ENCODE measurements at regions not wholly inside any gene's neighbourhood (a gene's known extent, or its start where the extent isn't known, plus 50 kb on each side); places are given as distances from the start of the nearest gene placed in this dataset.

DNA sequence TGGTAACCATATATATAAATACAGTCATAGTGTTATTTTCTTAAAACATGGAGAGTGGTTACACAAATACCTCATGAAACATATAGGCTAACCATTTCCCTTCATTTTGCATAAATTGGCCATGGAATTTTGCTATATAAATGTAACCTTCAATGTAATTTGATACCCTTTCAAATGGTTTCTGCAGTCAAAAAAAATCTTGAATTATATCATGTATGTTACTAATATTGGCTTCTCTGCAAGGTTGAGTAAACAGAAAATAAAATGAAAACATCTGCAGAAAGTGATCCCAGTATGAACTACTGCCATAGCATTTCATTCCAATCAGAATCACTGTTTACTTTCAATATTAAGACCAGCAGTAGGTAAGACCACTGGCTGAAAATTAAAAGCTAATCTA is 1165.9 kb upstream of the TENM3 start:
- ChIA-PET CTCF (interaction anchor here (0.6 kb wide), 1 partner anchor 12 kb away, joined by 3 read pairs; no protein-coding TSS in a partner anchor), SMC1A (ENCODE audit: uncharacterized antibody, unreplicated experiment) (no interaction called here), POLR2A (no interaction called here), RAD21 (ENCODE audit: unreplicated experiment) (no interaction called here)
- H2AFZ ChIP-seq (ENCODE audit: control insufficient read depth, low read depth, low read length) = no peak overlapping the region
- H3K79me2 ChIP-seq (ENCODE audit: control insufficient read depth, insufficient read depth, low read length) = no peaks in the 10 kb centered on the region
- BruUV-seq (replicated peaks) = no TSS peak
- intact Hi-C loops (cut with micrococcal nuclease; ENCODE audit: unreplicated experiment) (no loop called here), in situ Hi-C loops (cut with MboI) (no loop called here)
- H3K27ac ChIP-seq (ENCODE audit: control insufficient read depth, insufficient read depth) = no peak overlapping the region
- H3K27me3 ChIP-seq (replicated peaks in 1 of 2; ENCODE audit: control insufficient read depth in 2 of 2, insufficient read depth in 2 of 2, low read length in 1 of 2) = no peaks in the 10 kb centered on the region
- TF ChIP-seq TARDBP (IDR thresholded peaks at IDR 0.05; ENCODE audit: borderline replicate concordance) = no peak
- no peak for TF ChIP-seq KDM1A (IDR thresholded peaks at IDR 0.05; ENCODE audit: borderline replicate concordance)
- no peak for TF ChIP-seq FOS (IDR thresholded peaks at IDR 0.05; ENCODE audit: borderline replicate concordance, extremely low read depth, insufficient read length)
- no peak for TF ChIP-seq MEF2B (IDR thresholded peaks at IDR 0.05; ENCODE audit: partially characterized antibody, poor library complexity, severe bottlenecking)
- no peak for TF ChIP-seq CHD2 (IDR thresholded peaks at IDR 0.05; ENCODE audit: borderline replicate concordance, low read depth, low read length)
- TF ChIP-seq, protein P1, sequence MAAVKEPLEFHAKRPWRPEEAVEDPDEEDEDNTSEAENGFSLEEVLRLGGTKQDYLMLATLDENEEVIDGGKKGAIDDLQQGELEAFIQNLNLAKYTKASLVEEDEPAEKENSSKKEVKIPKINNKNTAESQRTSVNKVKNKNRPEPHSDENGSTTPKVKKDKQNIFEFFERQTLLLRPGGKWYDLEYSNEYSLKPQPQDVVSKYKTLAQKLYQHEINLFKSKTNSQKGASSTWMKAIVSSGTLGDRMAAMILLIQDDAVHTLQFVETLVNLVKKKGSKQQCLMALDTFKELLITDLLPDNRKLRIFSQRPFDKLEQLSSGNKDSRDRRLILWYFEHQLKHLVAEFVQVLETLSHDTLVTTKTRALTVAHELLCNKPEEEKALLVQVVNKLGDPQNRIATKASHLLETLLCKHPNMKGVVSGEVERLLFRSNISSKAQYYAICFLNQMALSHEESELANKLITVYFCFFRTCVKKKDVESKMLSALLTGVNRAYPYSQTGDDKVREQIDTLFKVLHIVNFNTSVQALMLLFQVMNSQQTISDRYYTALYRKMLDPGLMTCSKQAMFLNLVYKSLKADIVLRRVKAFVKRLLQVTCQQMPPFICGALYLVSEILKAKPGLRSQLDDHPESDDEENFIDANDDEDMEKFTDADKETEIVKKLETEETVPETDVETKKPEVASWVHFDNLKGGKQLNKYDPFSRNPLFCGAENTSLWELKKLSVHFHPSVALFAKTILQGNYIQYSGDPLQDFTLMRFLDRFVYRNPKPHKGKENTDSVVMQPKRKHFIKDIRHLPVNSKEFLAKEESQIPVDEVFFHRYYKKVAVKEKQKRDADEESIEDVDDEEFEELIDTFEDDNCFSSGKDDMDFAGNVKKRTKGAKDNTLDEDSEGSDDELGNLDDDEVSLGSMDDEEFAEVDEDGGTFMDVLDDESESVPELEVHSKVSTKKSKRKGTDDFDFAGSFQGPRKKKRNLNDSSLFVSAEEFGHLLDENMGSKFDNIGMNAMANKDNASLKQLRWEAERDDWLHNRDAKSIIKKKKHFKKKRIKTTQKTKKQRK (IDR thresholded peaks at IDR 0.05; ENCODE audit: low read depth, low read length) = no peak
- TF ChIP-seq POLR2A (IDR thresholded peaks at IDR 0.05; ENCODE audit: low read depth, low read length) = no peak
- no peak for TF ChIP-seq RUNX3 (IDR thresholded peaks at IDR 0.05; ENCODE audit: low read length)
- no peak for TF ChIP-seq JUNB (IDR thresholded peaks at IDR 0.05)
- TF ChIP-seq SRF (IDR thresholded peaks at IDR 0.05; ENCODE audit: low read depth in 2 of 2, low read length in 2 of 2) = no peak
- no peak for TF ChIP-seq HSF1 (IDR thresholded peaks at IDR 0.05; ENCODE audit: low read depth, low read length)
- TF ChIP-seq, protein P2, sequence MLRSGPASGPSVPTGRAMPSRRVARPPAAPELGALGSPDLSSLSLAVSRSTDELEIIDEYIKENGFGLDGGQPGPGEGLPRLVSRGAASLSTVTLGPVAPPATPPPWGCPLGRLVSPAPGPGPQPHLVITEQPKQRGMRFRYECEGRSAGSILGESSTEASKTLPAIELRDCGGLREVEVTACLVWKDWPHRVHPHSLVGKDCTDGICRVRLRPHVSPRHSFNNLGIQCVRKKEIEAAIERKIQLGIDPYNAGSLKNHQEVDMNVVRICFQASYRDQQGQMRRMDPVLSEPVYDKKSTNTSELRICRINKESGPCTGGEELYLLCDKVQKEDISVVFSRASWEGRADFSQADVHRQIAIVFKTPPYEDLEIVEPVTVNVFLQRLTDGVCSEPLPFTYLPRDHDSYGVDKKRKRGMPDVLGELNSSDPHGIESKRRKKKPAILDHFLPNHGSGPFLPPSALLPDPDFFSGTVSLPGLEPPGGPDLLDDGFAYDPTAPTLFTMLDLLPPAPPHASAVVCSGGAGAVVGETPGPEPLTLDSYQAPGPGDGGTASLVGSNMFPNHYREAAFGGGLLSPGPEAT (IDR thresholded peaks at IDR 0.05; ENCODE audit: low read depth) = no peak
- no peak for TF ChIP-seq NBN (IDR thresholded peaks at IDR 0.05)
- TF ChIP-seq RFX5 (IDR thresholded peaks at IDR 0.05; ENCODE audit: low read depth, low read length) = no peak
- no peak for TF ChIP-seq NR2F1 (conservative IDR thresholded peaks at IDR 0.05)
- TF ChIP-seq, protein P3, sequence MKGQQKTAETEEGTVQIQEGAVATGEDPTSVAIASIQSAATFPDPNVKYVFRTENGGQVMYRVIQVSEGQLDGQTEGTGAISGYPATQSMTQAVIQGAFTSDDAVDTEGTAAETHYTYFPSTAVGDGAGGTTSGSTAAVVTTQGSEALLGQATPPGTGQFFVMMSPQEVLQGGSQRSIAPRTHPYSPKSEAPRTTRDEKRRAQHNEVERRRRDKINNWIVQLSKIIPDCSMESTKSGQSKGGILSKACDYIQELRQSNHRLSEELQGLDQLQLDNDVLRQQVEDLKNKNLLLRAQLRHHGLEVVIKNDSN (IDR thresholded peaks at IDR 0.05; ENCODE audit: borderline replicate concordance, extremely low read length, insufficient read depth, low read depth, low read length) = no peak
- no peak for TF ChIP-seq SP1 (IDR thresholded peaks at IDR 0.05; ENCODE audit: low read depth, low read length)
- TF ChIP-seq NFXL1 (IDR thresholded peaks at IDR 0.05; ENCODE audit: borderline replicate concordance) = no peak
- ATAC-seq (no peak), DNase-seq (ENCODE audit: low read depth, low spot score) (no peak), FAIRE-seq (no peak)
- no peak overlapping the region for H3K4me3 ChIP-seq
- H3K36me3 ChIP-seq (ENCODE audit: control insufficient read depth in 2 of 2, insufficient read depth in 2 of 2, low read length in 1 of 2) = no peaks in the 10 kb centered on the region
- H3K9me3 ChIP-seq (replicated peaks; ENCODE audit: control insufficient read depth, insufficient read depth, low read length) = no peaks in the 10 kb centered on the region
- no peak overlapping the region for H3K4me2 ChIP-seq (ENCODE audit: control insufficient read depth, insufficient read depth)
- no peak overlapping the region for H3K9ac ChIP-seq (ENCODE audit: control insufficient read depth, insufficient read depth, low read length)
- no peaks in the 10 kb centered on the region for H3K4me1 ChIP-seq (ENCODE audit: control insufficient read depth, insufficient read depth, low read length)
- no peaks in the 10 kb centered on the region for H4K20me1 ChIP-seq (ENCODE audit: control insufficient read depth, insufficient read depth)

All from GM12878 (cell line).